HT-29 (cell line): ENCODE measurements at regions not wholly inside any gene's neighbourhood (a gene's known extent, or its start where the extent isn't known, plus 50 kb on each side); places are given as distances from the start of the nearest gene placed in this dataset.
"Not testable (repeated sequence)": the region's sequence is repeated elsewhere in the genome, so short reads cannot be mapped to it uniquely, and the experiment has no call there.

ENCODE experiments used
- DNase-seq: peaks from one replicate; pipeline ENCODE4 v3.0.0-alpha.2; 2015; ENCODE audit warnings: low spot score

- DNase-seq: no peak
Observed at GRCh38 chr1:213531369-213532310, 456.1 kb upstream of the PROX1 start.

GRCh38 chr1:213533125-213533524 is 454.6 kb upstream of the PROX1 start:
- no peak for DNase-seq

- no peak for DNase-seq
Observed at GRCh38 chr1:213535679-213536078, 452.1 kb upstream of the PROX1 start.

DNA sequence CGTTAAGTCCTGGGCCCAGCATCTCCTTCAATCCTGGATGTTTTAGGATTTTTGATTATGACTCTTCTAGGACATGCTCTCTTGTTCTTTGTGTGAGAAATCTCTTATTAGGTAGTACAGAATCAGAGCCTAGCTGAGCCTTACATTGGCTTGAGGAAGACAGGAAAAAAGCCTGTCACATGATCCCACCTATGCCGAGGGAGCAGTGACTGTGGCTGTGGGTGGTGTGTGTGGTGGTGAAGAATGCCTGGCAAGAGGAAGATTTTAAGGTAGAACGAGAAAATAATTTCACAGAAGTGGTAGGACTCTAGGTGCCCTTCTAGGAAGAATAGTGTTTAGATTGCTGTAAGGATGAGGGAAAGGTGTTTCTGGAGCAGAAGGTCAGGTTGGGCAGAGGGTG is 449.5 kb upstream of the PROX1 start:
- no peak for DNase-seq

DNA sequence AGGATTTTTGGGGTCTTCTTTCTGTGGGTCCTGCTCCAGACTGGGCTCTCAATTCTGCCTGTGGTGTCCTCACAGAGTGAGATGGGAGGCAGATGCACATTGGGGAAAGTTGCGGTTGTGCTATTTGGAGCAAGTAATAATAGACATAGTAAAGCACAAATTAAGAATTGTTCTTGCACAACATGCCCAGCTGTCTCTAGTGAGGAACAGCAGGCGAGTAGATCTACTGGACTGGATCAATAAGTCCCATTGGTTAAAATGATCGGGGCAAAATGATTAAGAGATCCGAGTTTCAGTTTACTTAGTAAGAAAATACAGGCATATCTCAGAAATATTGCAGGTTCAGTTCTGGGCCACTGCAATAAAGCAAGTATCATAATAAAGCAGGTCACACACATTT is 448.3 kb upstream of the PROX1 start:
- no peak for DNase-seq

DNA sequence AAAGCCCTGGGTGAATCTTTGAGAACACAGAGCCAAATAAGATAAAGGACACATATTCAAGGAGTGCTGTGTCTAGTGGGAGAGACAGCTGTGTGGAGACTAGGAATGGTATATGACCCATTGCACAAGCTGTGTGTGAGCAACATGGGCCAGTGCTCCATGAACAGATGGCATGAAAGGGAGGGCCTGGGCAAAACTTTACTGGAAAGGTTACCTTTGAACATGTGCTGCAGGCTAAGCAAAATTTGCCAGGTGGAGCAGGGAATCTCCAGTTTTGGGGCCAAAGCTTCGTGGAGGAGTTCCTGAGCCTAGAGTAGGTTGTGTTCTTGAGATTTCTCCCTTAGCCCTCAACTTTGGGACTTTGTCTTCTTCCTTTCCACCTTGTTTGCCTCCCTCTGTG is 446.1 kb upstream of the PROX1 start:
- DNase-seq: no peak

GRCh38 chr1:213545181-213545580 is 442.6 kb upstream of the PROX1 start:
- DNase-seq: not testable (repeated sequence)

DNA sequence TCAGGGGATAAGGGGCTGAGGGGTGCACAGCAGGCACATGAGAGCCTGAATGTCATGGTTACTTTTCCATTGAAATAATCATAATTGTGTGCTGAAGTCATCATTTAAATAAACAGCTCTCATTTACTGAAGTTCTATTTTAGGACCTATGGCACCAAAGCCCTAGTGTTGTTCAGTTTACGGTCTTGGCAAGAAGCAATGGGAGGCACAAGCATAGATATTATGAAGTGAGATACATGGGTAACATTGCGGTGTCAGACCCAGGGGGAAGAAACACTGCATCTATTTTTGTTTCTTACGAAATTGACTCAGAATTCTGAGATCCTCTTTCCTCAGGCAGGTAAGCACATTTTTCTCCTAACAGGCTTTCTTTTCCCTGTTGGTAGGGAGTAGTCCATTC is 437.8 kb upstream of the PROX1 start:
- no peak for DNase-seq

- no peak for DNase-seq
Observed at GRCh38 chr1:213550804-213551203, 437.0 kb upstream of the PROX1 start.

GRCh38 chr1:213552045-213552444 is 435.7 kb upstream of the PROX1 start:
- no peak for DNase-seq

DNA sequence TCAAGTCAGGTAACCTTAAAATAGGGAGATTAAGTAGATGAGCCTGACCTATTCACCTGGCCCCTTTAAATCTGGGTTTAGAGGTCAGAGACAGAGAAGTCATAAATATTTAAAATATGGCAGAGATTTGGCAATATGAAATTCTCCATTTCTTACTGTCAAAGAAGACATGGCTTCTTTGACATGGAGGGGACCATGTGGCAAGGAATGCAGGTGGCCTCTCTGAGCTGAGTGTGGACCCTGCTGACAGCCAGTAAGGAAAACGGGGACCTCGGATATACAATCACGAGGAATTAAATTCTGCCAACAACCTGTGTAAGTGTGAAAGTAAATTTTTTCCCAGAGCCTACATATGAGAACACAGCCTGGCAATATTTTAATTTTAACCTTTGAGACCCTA is 427.5 kb upstream of the PROX1 start:
- DNase-seq: no peak

DNA sequence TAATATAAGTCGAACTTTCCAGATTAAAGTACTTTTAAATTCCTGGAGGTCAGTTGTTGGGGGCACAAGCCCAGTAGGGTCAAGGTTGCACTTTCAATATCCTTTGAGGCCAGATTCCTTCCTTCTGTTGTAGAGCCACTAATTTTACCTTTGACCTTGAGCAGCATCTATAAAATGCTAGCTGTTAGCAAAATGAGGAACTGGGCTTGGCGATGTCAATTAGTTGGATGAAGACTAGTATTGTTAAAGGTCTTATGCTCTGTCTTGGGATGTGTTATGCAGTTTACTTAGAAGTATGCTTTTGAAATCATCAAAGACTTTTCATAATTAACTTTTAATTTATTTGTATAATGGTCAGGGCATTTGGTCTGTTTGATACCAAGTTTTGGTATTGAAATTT is 425.9 kb upstream of the PROX1 start:
- DNase-seq: no peak

DNA sequence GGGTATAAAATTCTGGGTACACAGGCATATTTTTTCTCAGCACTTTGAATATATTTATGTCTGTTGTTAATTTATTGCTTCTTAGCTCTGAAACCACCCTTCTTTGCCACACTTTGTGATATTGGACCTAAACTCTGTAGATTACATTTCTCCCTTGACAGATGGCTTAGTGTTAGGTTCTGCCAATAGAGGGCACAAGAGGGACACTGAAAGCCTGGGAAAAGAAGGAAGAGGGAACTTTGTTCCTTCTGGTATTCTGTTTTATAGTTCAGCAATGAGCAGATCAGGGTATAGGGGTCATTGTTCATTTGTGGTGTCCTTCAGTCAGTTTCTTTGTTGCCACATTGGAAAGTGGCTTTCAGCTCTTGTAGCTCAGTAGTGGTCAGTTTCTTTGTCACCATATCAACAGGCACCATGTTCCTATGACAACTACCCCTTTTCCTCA is 423.5 kb upstream of the PROX1 start:
- peak; percentile 69 for DNase-seq

- DNase-seq: no peak
Observed at GRCh38 chr1:213568929-213569815, 418.6 kb upstream of the PROX1 start.

- no peak for DNase-seq
Observed at GRCh38 chr1:213569816-213570150, 418.0 kb upstream of the PROX1 start.

GRCh38 chr1:213570487-213570886 is 417.3 kb upstream of the PROX1 start:
- no peak for DNase-seq

GRCh38 chr1:213571419-213571818 is 416.4 kb upstream of the PROX1 start:
- DNase-seq: no peak

DNA sequence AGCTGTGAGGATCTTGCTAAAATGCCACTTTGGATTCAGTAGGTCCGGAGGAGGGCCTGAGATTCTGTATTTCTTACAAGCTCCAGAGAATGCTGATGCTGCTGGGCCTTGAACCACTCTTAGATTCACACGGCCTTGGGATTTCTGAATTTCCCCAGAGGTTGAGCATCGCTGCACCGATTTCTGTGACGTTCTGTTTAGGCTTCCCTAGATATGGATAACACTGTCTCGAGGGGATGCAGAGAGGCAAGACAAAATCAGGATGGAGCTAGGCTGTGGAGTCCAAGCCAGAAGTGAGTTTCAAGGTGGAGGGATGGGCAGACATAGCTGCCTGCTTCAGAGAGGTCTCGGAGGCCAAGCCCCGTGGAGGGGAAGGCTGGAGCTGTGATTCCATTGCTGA is 415.9 kb upstream of the PROX1 start:
- no peak for DNase-seq

DNA sequence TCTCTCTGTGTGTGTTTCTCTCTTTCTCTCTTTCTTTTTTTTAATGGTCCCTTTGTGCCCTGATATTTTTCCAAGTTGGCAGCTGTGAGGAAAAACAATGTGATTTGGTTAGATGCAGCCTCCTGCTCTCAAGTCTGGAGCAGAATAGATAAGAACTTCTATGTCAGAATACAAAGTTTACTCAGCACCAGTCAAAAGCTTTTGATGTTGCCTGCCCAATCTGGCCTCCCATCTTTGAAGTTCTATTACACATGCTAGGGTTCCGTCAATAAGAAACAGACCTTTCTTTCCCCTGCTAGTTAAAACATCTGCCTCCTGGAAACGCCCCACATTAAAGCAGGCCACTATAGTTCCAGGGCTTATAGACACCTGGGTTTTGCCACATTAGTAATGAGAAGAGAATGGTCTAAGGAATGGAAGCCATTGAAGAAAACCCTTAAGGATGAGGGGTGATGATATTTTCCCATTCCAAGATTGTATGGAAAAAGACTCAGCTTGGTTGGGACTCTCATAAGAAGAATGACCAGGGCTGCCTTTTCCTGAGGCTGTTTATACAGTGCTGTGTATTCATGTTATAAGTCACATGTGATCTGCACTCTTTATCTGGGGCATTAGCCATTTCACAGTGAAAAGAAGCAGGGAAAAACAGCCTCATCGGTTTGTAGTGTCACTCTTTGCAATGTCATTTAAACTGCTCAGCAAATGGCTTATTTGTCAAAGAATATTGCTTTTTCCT is 414.7 kb upstream of the PROX1 start:
- DNase-seq: no peak

DNA sequence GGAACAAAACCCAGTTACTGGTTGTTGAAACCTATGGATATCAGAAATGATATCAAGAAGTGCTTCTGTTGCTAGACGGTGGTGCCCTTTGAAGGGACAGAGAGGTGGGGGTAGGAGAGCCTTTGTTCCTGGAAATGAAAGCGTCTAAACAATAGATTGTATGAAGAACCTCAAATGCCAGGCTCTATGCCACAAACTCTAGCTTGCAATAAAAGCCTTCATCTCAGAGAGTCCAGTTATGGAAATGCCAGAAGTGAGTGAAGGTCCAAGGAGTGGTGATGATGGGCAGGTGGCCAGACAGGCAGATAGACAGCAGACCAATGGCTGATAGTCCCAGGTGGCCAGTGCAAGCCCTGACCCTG is 414.1 kb upstream of the PROX1 start:
- DNase-seq: no peak

- no peak for DNase-seq
Observed at GRCh38 chr1:213582976-213583567, 404.7 kb upstream of the PROX1 start.

DNA sequence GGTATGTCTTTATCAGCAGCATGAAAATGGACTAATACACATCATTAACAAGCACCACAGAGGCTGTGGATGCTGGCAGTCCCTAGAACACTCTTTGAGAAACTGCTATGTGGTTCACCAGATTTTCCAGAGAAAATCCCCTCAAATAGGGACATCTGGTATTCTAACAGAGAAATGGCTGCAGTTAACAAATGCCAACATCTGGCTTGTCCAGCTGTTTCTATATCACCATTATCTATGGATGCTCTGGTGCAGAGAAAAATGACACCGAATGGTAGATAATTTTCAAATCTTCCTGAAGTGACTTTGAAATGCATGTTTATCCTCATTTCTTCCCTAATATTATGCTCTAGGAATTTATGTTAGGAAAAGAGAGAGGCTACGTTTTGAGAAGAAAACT is 403.5 kb upstream of the PROX1 start:
- no peak for DNase-seq
